ENCODE measurements at regions not wholly inside any gene's neighbourhood (a gene's known extent, or its start where the extent isn't known, plus 50 kb on each side); places are given as distances from the start of the nearest gene placed in this dataset.

DNA sequence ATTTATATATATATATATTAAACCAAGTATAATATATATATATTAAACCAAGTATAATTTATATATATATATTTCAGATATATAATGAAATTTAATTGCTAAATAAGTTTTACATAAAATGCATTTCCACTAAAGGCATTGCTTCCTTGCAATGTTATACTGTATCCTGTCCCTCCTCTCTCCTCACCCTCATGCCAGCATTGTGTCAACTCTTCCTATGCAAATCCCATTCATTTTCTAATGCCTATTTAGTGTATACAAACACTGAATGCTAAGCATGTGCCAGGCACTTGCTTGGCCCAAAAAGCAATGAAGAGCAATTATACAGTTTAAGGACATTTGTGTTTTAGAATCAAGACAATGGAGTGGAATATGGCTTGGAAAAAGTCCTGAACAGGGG is 71.7 kb upstream of the PRMT6 start:
- TF ChIP-seq JUNB (IDR thresholded peaks at IDR 0.05) (no peak), SMAD1 (IDR thresholded peaks at IDR 0.05; ENCODE audit: low read depth, partially characterized antibody) (no peak), EZH2 (IDR thresholded peaks at IDR 0.05; ENCODE audit: borderline replicate concordance, control insufficient read depth, low read depth, low read length) (no peak), GABPA (IDR thresholded peaks at IDR 0.05; ENCODE audit: low read depth) (no peak), SMC3 (IDR thresholded peaks at IDR 0.05; ENCODE audit: borderline replicate concordance, low read length) (no peak), CREB1 (IDR thresholded peaks at IDR 0.05; ENCODE audit: low read depth) (no peak), NFYB (IDR thresholded peaks at IDR 0.05; ENCODE audit: insufficient read depth, low read depth, low read length) (no peak)
- TF ChIP-seq, protein P1, sequence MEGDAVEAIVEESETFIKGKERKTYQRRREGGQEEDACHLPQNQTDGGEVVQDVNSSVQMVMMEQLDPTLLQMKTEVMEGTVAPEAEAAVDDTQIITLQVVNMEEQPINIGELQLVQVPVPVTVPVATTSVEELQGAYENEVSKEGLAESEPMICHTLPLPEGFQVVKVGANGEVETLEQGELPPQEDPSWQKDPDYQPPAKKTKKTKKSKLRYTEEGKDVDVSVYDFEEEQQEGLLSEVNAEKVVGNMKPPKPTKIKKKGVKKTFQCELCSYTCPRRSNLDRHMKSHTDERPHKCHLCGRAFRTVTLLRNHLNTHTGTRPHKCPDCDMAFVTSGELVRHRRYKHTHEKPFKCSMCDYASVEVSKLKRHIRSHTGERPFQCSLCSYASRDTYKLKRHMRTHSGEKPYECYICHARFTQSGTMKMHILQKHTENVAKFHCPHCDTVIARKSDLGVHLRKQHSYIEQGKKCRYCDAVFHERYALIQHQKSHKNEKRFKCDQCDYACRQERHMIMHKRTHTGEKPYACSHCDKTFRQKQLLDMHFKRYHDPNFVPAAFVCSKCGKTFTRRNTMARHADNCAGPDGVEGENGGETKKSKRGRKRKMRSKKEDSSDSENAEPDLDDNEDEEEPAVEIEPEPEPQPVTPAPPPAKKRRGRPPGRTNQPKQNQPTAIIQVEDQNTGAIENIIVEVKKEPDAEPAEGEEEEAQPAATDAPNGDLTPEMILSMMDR (IDR thresholded peaks at IDR 0.05 in 2 of 3, conservative IDR thresholded peaks at IDR 0.05 in 1 of 3; ENCODE audit: control insufficient read depth in 2 of 3, extremely low read depth in 1 of 3, insufficient read depth in 1 of 3, low read depth in 3 of 3, low read length in 3 of 3), result no peak

Data from GM12878 (cell line).